PFSK-1 (cell line): ENCODE measurements at regions not wholly inside any gene's neighbourhood (a gene's known extent, or its start where the extent isn't known, plus 50 kb on each side); places are given as distances from the start of the nearest gene placed in this dataset.

ENCODE experiments used
- POLR2AphosphoS5 ChIP-seq: IDR thresholded peaks from 2 replicates; pipeline ENCODE4 v1.6.1; 2012; ENCODE audit warnings: low read depth, mild to moderate bottlenecking, control low read depth, low read length, moderate library complexity
- SIN3A ChIP-seq: IDR thresholded peaks from 2 replicates; pipeline ENCODE4 v1.6.1; 2012; ENCODE audit warnings: mild to moderate bottlenecking, low read length, moderate library complexity, borderline replicate concordance; ENCODE audit not compliant: insufficient read depth

- TF ChIP-seq POLR2AphosphoS5, result no peak
- TF ChIP-seq SIN3A, result no peak
Measured at GRCh38 chr3:110059431-110059830, 722.1 kb upstream of the DPPA4 start.
